ENCODE measurements at regions not wholly inside any gene's neighbourhood (a gene's known extent, or its start where the extent isn't known, plus 50 kb on each side); places are given as distances from the start of the nearest gene placed in this dataset.
A peak's percentile ranks its signal among the peaks of the same experiment; 100 is the strongest.

- DNase-seq (ENCODE audit: extremely low read depth, low read depth, low spot score), result no peak
Measured at GRCh38 chr3:146313031-146313745, 62.3 kb upstream of the PLSCR4 start.

GRCh38 chr3:146308682-146309081 lies 57.8 kb upstream of the PLSCR4 start:
- peak; percentile 100 for DNase-seq (ENCODE audit: extremely low read depth, low read depth, low spot score)

- no peak for DNase-seq (ENCODE audit: extremely low read depth, low read depth, low spot score)
Measured at GRCh38 chr3:146308222-146308621, 57.3 kb upstream of the PLSCR4 start.

GRCh38 chr3:146307456-146307725 lies 56.5 kb upstream of the PLSCR4 start:
- DNase-seq (ENCODE audit: extremely low read depth, low read depth, low spot score), result no peak

- DNase-seq (ENCODE audit: extremely low read depth, low read depth, low spot score), result no peak
Measured at GRCh38 chr3:146306656-146307455, 56.0 kb upstream of the PLSCR4 start.

- DNase-seq (ENCODE audit: extremely low read depth, low read depth, low spot score), result no peak
Measured at GRCh38 chr3:146305808-146306423, 55.0 kb upstream of the PLSCR4 start.

- DNase-seq (ENCODE audit: extremely low read depth, low read depth, low spot score), result no peak
Measured at GRCh38 chr3:146300768-146301167, 49.9 kb upstream of the PLSCR4 start.

Data from glomerular endothelial cell (primary cell).